ENCODE measurements at regions not wholly inside any gene's neighbourhood (a gene's known extent, or its start where the extent isn't known, plus 50 kb on each side); places are given as distances from the start of the nearest gene placed in this dataset.
"Not testable (repeated sequence)": the region's sequence is repeated elsewhere in the genome, so short reads cannot be mapped to it uniquely, and the experiment has no call there.

DNA sequence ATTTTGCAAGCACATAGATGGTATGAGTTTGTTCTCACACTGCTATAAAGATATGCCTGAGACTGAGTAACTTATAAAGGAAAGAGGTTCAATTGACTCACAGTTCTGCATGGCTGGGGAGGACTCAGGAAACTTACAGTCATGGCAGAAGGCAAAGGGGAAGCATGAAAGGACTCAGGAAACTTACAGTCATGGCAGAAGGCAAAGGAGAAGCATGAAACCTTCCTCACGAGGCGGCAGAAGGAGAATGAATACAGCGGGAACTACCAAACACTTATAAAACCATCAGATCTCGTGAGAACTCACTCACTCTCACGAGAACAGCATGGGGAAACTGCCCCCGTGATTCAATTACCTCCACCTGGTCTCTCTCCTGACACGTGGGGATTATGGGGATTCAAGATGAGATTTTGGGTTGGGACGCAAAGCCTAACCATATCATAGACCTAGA is 101.9 kb upstream of the NCOR2 start:
- TF ChIP-seq POLR2A, EP300, POLR2AphosphoS5 (IDR thresholded peaks at IDR 0.05): not testable (repeated sequence)
- TF ChIP-seq, protein P1, sequence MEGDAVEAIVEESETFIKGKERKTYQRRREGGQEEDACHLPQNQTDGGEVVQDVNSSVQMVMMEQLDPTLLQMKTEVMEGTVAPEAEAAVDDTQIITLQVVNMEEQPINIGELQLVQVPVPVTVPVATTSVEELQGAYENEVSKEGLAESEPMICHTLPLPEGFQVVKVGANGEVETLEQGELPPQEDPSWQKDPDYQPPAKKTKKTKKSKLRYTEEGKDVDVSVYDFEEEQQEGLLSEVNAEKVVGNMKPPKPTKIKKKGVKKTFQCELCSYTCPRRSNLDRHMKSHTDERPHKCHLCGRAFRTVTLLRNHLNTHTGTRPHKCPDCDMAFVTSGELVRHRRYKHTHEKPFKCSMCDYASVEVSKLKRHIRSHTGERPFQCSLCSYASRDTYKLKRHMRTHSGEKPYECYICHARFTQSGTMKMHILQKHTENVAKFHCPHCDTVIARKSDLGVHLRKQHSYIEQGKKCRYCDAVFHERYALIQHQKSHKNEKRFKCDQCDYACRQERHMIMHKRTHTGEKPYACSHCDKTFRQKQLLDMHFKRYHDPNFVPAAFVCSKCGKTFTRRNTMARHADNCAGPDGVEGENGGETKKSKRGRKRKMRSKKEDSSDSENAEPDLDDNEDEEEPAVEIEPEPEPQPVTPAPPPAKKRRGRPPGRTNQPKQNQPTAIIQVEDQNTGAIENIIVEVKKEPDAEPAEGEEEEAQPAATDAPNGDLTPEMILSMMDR (IDR thresholded peaks at IDR 0.05) = not testable (repeated sequence)

Measured in gastroesophageal sphincter (tissue), 3 donors.